ENCODE measurements at regions not wholly inside any gene's neighbourhood (a gene's known extent, or its start where the extent isn't known, plus 50 kb on each side); places are given as distances from the start of the nearest gene placed in this dataset.

- CTCF ChIA-PET, result no interaction called here
- Histone ChIP-seq H3K9me3 (ENCODE audit: control insufficient read depth, insufficient read depth, low read depth, low read length) (no peaks in the 10 kb centered on the region), H3K36me3 (ENCODE audit: control insufficient read depth, insufficient read depth, low read length) (no peaks in the 10 kb centered on the region), H3K4me3 (ENCODE audit: low read depth in 2 of 2, low read length in 2 of 2) (no peak overlapping the region), H3K4me1 (ENCODE audit: control insufficient read depth, insufficient read depth, low read length) (no peaks in the 10 kb centered on the region), H3K27ac (ENCODE audit: low read length) (no peak overlapping the region), H3K27me3 (ENCODE audit: control insufficient read depth, insufficient read depth, low read length) (no peaks in the 10 kb centered on the region)
- no peak for ATAC-seq
- no peak for DNase-seq (ENCODE audit: low read depth, low spot score)
- intact Hi-C loops (cut with micrococcal nuclease; ENCODE audit: unreplicated experiment) (no loop called here), in situ Hi-C loops (cut with HindIII; ENCODE audit: low pct_unique_long_range_greater_than_20kb, low sequenced_read_pairs) (no loop called here)
- TF ChIP-seq TCF7L2 (IDR thresholded peaks at IDR 0.05; ENCODE audit: low read depth, low read length), result no peak
- TF ChIP-seq POLR2AphosphoS5 (IDR thresholded peaks at IDR 0.05; ENCODE audit: low read depth, low read length), result no peak
- no peak for TF ChIP-seq SIN3A (IDR thresholded peaks at IDR 0.05; ENCODE audit: borderline replicate concordance, insufficient read depth, low read depth, low read length)
- TF ChIP-seq CTCF (IDR thresholded peaks at IDR 0.05), result no peak
- TF ChIP-seq REST (IDR thresholded peaks at IDR 0.05; ENCODE audit: insufficient read depth in 1 of 2, low read depth in 2 of 2, low read length in 1 of 2), result no peak
- no TSS peak for BruUV-seq (replicated peaks)
- POLR2A ChIA-PET, result no interaction called here
Measured at GRCh38 chr2:215718890-215719289, 283.0 kb upstream of the FN1 start.

- Histone ChIP-seq H3K4me1 (ENCODE audit: control insufficient read depth, insufficient read depth, low read length) (no peaks in the 10 kb centered on the region), H3K27me3 (ENCODE audit: control insufficient read depth, insufficient read depth, low read length) (no peaks in the 10 kb centered on the region), H3K27ac (ENCODE audit: low read length) (no peak overlapping the region), H3K36me3 (ENCODE audit: control insufficient read depth, insufficient read depth, low read length) (no peaks in the 10 kb centered on the region), H3K9me3 (ENCODE audit: control insufficient read depth, insufficient read depth, low read depth, low read length) (no peaks in the 10 kb centered on the region), H3K4me3 (ENCODE audit: low read depth in 2 of 2, low read length in 2 of 2) (no peak overlapping the region)
- no peak for DNase-seq (ENCODE audit: low read depth, low spot score)
- no peak for ATAC-seq
- in situ Hi-C loops (cut with HindIII; ENCODE audit: low pct_unique_long_range_greater_than_20kb, low sequenced_read_pairs) (no loop called here), intact Hi-C loops (cut with micrococcal nuclease; ENCODE audit: unreplicated experiment) (no loop called here)
- BruUV-seq (replicated peaks), result no TSS peak
- ChIA-PET POLR2A (no interaction called here), CTCF (no interaction called here)
- TF ChIP-seq TCF7L2 (IDR thresholded peaks at IDR 0.05; ENCODE audit: low read depth, low read length) (no peak), CTCF (IDR thresholded peaks at IDR 0.05) (no peak), SIN3A (IDR thresholded peaks at IDR 0.05; ENCODE audit: borderline replicate concordance, insufficient read depth, low read depth, low read length) (no peak), REST (IDR thresholded peaks at IDR 0.05; ENCODE audit: insufficient read depth in 1 of 2, low read depth in 2 of 2, low read length in 1 of 2) (no peak), POLR2AphosphoS5 (IDR thresholded peaks at IDR 0.05; ENCODE audit: low read depth, low read length) (no peak)
Measured at GRCh38 chr2:215718436-215718835, 282.6 kb upstream of the FN1 start.
